Stomach (tissue), 4 donors: ENCODE measurements at regions not wholly inside any gene's neighbourhood (a gene's known extent, or its start where the extent isn't known, plus 50 kb on each side); places are given as distances from the start of the nearest gene placed in this dataset.

Experiments used
- CTCF ChIP-seq, 7 experiments: fragments of 450-650 bp in 4 of 7; fragments of 200-600 bp in 3 of 7; sonication (generic) in 3 of 7; IDR thresholded peaks; one replicate each; pipeline ENCODE4 v1.5.1; 2016 to 2019; ENCODE audit warnings: antibody characterized with exemption in 7 of 7, control low read depth in 2 of 7, mild to moderate bottlenecking in 1 of 7
- POLR2A ChIP-seq, 4 donors: fragments of 450-650 bp; IDR thresholded peaks; one replicate each; pipeline ENCODE4 v1.6.1; 2016; ENCODE audit warnings: antibody characterized with exemption in 4 of 4, control low read depth in 2 of 4, mild to moderate bottlenecking in 1 of 4, moderate library complexity in 1 of 4
- POLR2AphosphoS5 ChIP-seq, 3 donors: sonication (generic); formaldehyde crosslinking; IDR thresholded peaks; one replicate each; pipeline ENCODE4 v1.6.1; 2016; ENCODE audit warnings: antibody characterized with exemption in 3 of 3

- no peak for TF ChIP-seq CTCF (IDR thresholded peaks at IDR 0.05)
- TF ChIP-seq POLR2AphosphoS5 (IDR thresholded peaks at IDR 0.05), result no peak
- TF ChIP-seq POLR2A (IDR thresholded peaks at IDR 0.05), result no peak
Measured at GRCh38 chrX:124506066-124506465, 159.7 kb downstream of the SH2D1A start.
